ENCODE measurements at regions not wholly inside any gene's neighbourhood (a gene's known extent, or its start where the extent isn't known, plus 50 kb on each side); places are given as distances from the start of the nearest gene placed in this dataset.

- DNase-seq (ENCODE audit: low spot score) = no peak
- intact Hi-C loops (cut with DNase I) = no loop called here
These were observed 487.4 kb downstream of the LMO7 start for GRCh38 chr13:76123548-76123947.

- intact Hi-C loops (cut with DNase I) = no loop called here
- no peak for DNase-seq (ENCODE audit: low spot score)
These were observed 480.7 kb downstream of the LMO7 start for GRCh38 chr13:76116751-76117360.

DNA sequence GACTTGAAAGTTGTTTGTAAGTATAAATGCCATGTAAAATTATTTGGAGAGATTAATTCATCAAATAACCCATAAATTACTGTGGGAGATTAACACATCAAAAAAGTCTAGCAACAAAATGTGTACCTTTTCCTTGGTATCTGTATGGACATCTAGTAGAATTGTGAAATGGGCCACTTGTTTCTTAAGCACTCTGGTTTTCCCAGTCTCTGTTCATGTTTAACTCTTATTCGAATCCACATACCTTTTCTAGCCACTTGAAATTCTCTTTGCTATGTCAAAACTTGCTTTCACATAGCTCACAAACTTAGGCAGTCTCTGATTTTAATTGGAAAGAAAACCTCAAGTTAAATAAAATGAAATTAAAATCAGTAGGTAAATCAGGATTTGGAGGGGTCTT lies 470.6 kb downstream of the LMO7 start:
- DNase-seq (ENCODE audit: low spot score) = no peak
- intact Hi-C loops (cut with DNase I) = loop anchor here (5.0 kb wide), 1 partner anchor 151 kb away; no protein-coding TSS in a partner anchor

DNA sequence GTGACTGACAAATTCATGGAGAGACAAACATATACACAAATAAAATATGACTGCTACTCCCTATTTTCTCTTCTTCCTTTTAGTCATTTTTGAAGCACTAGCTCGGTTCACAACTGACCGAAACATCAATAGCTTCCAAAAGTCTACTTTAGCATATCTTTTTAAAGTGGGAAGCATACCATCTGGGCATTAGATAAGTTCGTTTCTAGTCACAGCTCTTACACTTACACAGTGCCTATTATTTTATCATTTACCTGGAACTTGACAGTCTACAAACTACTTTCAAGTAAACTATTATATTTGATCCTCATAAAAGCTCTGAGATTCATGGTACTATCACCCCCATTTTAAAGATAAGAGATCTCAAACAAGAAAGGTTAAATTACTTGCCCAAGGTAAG lies 458.5 kb downstream of the LMO7 start:
- DNase-seq (ENCODE audit: low spot score) = no peak
- intact Hi-C loops (cut with DNase I) = no loop called here

GRCh38 chr13:76091076-76091475 lies 454.9 kb downstream of the LMO7 start:
- intact Hi-C loops (cut with DNase I) = no loop called here
- DNase-seq (ENCODE audit: low spot score) = no peak

DNA sequence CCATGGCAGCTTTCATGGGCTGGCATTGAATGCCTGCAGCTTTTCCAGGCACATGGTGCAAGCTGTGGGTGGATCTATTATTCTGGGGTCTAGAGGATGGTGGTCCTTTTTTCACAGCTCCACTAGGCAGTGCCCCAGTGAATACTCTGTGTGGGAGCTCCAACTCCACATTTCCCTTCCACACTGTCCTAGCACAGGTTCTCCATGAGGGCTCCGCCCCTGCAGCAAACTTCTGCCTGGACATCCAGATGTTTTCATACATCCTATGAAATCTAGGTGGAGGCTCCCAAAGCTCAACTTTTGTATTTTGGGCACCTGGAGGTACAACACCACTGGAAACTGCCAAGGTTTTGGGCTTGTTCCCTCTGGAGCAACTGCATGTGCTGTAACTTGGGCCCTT lies 450.6 kb downstream of the LMO7 start:
- intact Hi-C loops (cut with DNase I) = no loop called here
- no peak for DNase-seq (ENCODE audit: low spot score)

- intact Hi-C loops (cut with DNase I) = no loop called here
These were observed 431.7 kb downstream of the LMO7 start for GRCh38 chr13:76067850-76068249.

GRCh38 chr13:76053181-76053580 lies 417.1 kb downstream of the LMO7 start:
- intact Hi-C loops (cut with DNase I) = no loop called here
- DNase-seq (ENCODE audit: low spot score) = no peak

More at GRCh38 chr13:76067850-76068249, 431.7 kb downstream of the LMO7 start:
- no peak for DNase-seq (ENCODE audit: low spot score)

GRCh38 chr13:76049376-76049746 lies 413.2 kb downstream of the LMO7 start:
- intact Hi-C loops (cut with DNase I) = no loop called here
- no peak for DNase-seq (ENCODE audit: low spot score)

DNA sequence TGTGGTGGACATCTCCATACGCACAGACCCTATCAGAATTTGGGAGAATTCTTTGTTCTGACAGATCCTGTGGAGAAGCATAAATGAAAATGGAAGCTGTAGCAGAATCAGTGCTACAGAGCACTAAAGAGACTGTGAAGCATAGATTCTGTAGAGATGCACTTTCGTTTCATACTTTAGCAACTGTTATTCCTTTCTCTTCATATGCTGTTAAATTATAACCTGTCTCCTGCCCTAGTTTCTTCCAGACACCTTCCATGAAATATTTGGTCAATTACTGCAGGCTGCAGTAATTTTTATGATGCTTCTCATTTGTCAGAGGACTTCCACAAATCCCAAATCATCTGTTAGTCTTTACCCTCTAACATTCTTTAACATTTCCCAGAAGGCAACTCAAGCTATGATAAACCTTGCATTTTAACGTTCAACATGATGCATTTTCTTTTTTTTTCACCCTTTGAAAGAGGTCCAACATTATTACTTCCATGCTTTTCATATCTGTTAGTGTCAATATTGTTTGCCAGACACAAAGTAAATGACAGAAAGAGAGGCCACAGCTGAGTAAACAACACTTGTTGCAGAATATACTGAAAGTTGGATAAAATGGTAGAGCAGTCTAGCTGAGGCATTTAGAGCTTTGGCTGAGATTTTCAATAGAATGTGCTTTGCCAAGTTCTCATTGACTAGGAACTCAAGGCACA lies 412.7 kb downstream of the LMO7 start:
- DNase-seq (ENCODE audit: low spot score) = no peak
- intact Hi-C loops (cut with DNase I) = no loop called here

- DNase-seq (ENCODE audit: low spot score) = no peak
- intact Hi-C loops (cut with DNase I) = no loop called here
These were observed 412.0 kb downstream of the LMO7 start for GRCh38 chr13:76048131-76048530.

DNA sequence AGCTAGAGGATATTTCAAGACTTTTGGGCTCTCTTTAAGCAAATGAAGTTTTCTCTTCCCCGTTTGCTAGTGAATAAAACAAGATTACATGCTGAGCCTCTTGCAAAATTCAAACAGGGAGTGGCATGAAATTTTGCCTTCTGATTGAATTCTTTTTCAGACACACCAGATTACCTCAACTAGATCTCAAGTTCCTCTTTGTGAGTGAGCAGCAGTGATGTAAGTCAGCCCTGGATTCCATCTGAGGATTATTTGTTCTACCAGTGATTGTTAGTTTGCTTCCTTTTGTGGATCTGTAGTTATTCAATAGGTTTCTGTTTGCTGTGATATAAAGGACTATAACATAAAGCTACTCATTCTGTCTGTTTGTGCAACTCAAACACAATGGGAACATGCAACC lies 407.7 kb downstream of the LMO7 start:
- DNase-seq (ENCODE audit: low spot score) = no peak
- intact Hi-C loops (cut with DNase I) = no loop called here

DNA sequence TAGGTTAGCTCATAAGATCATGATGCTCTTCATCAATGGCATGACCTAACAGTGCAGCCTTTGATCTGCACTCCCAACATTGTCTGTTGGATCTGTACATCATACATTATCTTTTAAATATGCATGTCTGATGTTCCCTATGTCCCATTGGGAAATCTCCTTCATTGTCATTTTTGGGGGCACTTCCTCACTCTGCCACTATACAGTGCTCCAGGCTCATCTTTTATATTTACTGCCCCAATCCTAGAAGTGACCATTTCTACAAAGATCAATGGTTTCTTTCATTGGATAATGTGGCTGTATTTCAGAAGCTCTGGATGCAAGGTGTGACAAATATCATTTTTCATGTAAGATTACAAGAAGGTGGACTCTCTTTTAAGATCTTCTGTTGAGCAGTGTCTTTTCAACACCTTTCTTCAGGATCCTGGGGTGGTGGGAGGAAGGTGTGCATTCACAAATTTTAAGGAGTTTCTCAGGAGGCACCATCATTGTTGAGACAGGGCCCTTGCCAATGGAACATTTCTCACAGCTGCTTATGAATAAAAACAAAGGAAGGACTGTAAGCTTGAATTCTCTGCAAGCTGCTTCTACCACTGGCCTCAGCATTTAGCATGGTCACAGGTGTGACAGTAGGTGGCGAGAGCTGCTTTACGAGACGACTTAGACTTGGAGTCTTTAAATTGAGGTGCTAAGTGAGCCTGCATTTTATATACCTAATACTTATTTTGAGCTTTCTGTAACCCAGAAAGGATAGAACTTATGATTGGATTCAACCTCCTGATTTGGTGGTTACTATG lies 403.0 kb downstream of the LMO7 start:
- intact Hi-C loops (cut with DNase I) = no loop called here

DNA sequence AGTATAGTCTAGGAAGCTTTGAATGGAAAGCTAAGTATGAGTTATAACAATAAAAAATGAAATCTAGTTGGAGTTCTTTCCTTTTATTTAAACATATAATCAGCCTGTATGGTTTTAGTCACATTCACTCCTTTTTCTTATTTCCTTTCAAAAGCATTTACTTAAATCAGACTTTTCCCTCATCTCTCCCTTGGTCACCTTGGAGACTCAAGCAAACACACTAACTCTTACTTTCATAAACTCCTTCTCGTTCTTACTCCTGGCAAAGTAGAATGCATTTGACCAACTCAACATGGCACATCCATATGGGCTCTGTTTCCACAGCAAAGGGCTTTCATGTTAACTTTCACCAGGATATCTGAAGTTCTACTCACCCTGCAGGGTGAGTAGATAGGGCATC lies 400.0 kb downstream of the LMO7 start:
- intact Hi-C loops (cut with DNase I) = no loop called here
- no peak for DNase-seq (ENCODE audit: low spot score)

More for the DNA sequence above, 403.0 kb downstream of the LMO7 start:
- no peak for DNase-seq (ENCODE audit: low spot score)

DNA sequence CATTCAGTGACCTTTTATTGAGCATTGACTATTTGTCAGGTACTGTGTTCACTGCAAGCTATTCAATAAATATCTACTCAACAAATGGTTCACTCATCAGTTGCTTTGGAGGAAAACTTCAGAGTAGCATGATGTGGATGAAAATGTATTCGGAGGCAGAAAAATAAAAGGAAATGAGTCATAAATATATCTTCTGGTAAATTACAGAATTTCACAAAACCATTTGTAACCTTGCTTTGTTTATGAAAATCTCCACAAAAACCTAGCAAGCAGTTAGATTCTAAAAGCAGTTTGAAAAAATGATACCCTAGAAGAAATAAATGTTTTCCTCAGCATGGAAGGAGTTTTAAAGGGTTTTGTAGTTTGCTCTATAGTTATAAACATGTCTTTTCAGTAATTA lies 399.6 kb downstream of the LMO7 start:
- no peak for DNase-seq (ENCODE audit: low spot score)
- intact Hi-C loops (cut with DNase I) = no loop called here

GRCh38 chr13:76029706-76030105 lies 393.6 kb downstream of the LMO7 start:
- no peak for DNase-seq (ENCODE audit: low spot score)
- intact Hi-C loops (cut with DNase I) = no loop called here

- no peak for DNase-seq (ENCODE audit: low spot score)
- intact Hi-C loops (cut with DNase I) = no loop called here
These were observed 393.0 kb downstream of the LMO7 start for GRCh38 chr13:76029088-76029487.

- intact Hi-C loops (cut with DNase I) = no loop called here
- no peak for DNase-seq (ENCODE audit: low spot score)
These were observed 391.0 kb downstream of the LMO7 start for GRCh38 chr13:76027131-76027530.

- DNase-seq (ENCODE audit: low spot score) = no peak
- intact Hi-C loops (cut with DNase I) = no loop called here
These were observed 389.3 kb downstream of the LMO7 start for GRCh38 chr13:76025392-76025791.

DNA sequence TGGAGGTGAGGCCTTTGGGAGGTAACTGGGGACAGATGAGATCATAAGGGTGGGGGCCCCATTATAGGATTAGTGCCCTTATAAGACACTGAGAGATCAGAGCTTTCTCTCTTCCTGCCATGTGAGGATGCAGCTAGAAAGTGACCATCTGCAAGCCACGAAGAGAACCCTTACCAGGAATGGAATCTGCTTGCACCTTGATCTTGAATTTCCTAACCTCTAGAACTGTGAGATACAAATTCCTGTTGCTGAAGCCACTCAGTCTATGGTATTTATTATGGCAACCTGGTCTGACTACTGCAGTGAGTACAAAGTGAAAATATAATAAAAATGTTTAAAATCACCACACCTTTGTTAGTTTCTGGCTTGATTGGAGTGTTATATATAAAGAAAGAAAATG lies 388.0 kb downstream of the LMO7 start:
- DNase-seq (ENCODE audit: low spot score) = no peak
- intact Hi-C loops (cut with DNase I) = no loop called here

- no peak for DNase-seq (ENCODE audit: low spot score)
- intact Hi-C loops (cut with DNase I) = no loop called here
These were observed 387.5 kb downstream of the LMO7 start for GRCh38 chr13:76023652-76024051.

Measured in cardiac septum (tissue), 1 donor.